NK-92 (cell line): ENCODE measurements at regions not wholly inside any gene's neighbourhood (a gene's known extent, or its start where the extent isn't known, plus 50 kb on each side); places are given as distances from the start of the nearest gene placed in this dataset.
"Not testable (repeated sequence)": the region's sequence is repeated elsewhere in the genome, so short reads cannot be mapped to it uniquely, and the experiment has no call there.

Experiments
- DNase-seq: peaks from one replicate; lab custom pipeline; 2025; ENCODE audit not compliant: unreplicated experiment; lab: John Stamatoyannopoulos, UW

GRCh38 chr15:46088486-46089445, 453.9 kb downstream of the SQOR start:
- DNase-seq, result no peak

GRCh38 chr15:46089467-46089935, 454.7 kb downstream of the SQOR start:
- DNase-seq, result no peak

- no peak for DNase-seq
These were observed 457.1 kb downstream of the SQOR start for GRCh38 chr15:46091860-46092450.

GRCh38 chr15:46098006-46098405, 463.2 kb downstream of the SQOR start:
- DNase-seq, result not testable (repeated sequence)

- DNase-seq, result no peak
These were observed 475.9 kb downstream of the SQOR start for GRCh38 chr15:46110755-46111154.

- DNase-seq, result no peak
These were observed 476.9 kb downstream of the SQOR start for GRCh38 chr15:46111730-46112129.

- DNase-seq, result no peak
These were observed 482.2 kb downstream of the SQOR start for GRCh38 chr15:46117071-46117470.

- DNase-seq, result no peak
These were observed 485.9 kb downstream of the SQOR start for GRCh38 chr15:46120713-46121112.

GRCh38 chr15:46121441-46121840, 486.6 kb downstream of the SQOR start:
- DNase-seq, result no peak

- no peak for DNase-seq
These were observed 491.8 kb downstream of the SQOR start for GRCh38 chr15:46126581-46126980.

GRCh38 chr15:46127361-46127874, 492.6 kb downstream of the SQOR start:
- no peak for DNase-seq

GRCh38 chr15:46129145-46129544, 494.3 kb downstream of the SQOR start:
- no peak for DNase-seq

- no peak for DNase-seq
These were observed 497.0 kb downstream of the SQOR start for GRCh38 chr15:46131876-46132275.

GRCh38 chr15:46137443-46137842, 502.6 kb downstream of the SQOR start:
- no peak for DNase-seq

GRCh38 chr15:46146002-46146401, 511.2 kb downstream of the SQOR start:
- DNase-seq, result no peak

- DNase-seq, result no peak
These were observed 512.1 kb downstream of the SQOR start for GRCh38 chr15:46146915-46147314.

- DNase-seq, result no peak
These were observed 517.0 kb downstream of the SQOR start for GRCh38 chr15:46151786-46152185.

GRCh38 chr15:46166750-46167149, 531.9 kb downstream of the SQOR start:
- DNase-seq, result no peak

- no peak for DNase-seq
These were observed 535.5 kb downstream of the SQOR start for GRCh38 chr15:46170326-46170725.

- no peak for DNase-seq
These were observed 539.3 kb downstream of the SQOR start for GRCh38 chr15:46174122-46174521.

GRCh38 chr15:46177219-46177618, 542.4 kb downstream of the SQOR start:
- DNase-seq, result no peak

GRCh38 chr15:46178138-46178537, 543.3 kb downstream of the SQOR start:
- DNase-seq, result no peak
